HepG2 (cell line): ENCODE measurements at regions not wholly inside any gene's neighbourhood (a gene's known extent, or its start where the extent isn't known, plus 50 kb on each side); places are given as distances from the start of the nearest gene placed in this dataset.

ENCODE experiments used
- CREM ChIP-seq, 2 experiments: sonication (generic) in 1 of 2; formaldehyde crosslinking in 1 of 2; IDR thresholded peaks; 2 replicates each; pipeline versions ENCODE4 v1.4.0 to v1.6.1; 2016 to 2020; ENCODE audit warnings: antibody characterized with exemption in 1 of 2, mild to moderate bottlenecking in 1 of 2, missing genetic modification reagents in 1 of 2
- EZH2 ChIP-seq: conservative IDR thresholded peaks from 2 replicates; pipeline ENCODE4 v1.6.1; 2012; ENCODE audit warnings: mild to moderate bottlenecking, low read depth, low read length, moderate library complexity
- FIP1L1 ChIP-seq: fragments of 200-400 bp; formaldehyde crosslinking; IDR thresholded peaks from 2 replicates; pipeline ENCODE4 v1.6.1; 2018; ENCODE audit warnings: low read depth, mild to moderate bottlenecking, low read length, moderate library complexity, borderline replicate concordance; ENCODE audit not compliant: insufficient read depth
- FOXA3 ChIP-seq: IDR thresholded peaks from 2 replicates; pipeline ENCODE4 v1.6.1; 2016; ENCODE audit warnings: missing genetic modification reagents, missing compliant biosample characterization
- FOXK2 ChIP-seq: fragments of 450-650 bp; IDR thresholded peaks from 2 replicates; pipeline ENCODE4 v1.6.1; 2016
- HOXD1 ChIP-seq: sonication (generic); formaldehyde crosslinking; IDR thresholded peaks from 2 replicates; pipeline ENCODE4 v1.5.0; 2020; ENCODE audit warnings: missing genetic modification reagents
- KAT7 ChIP-seq: IDR thresholded peaks from 2 replicates; pipeline ENCODE4 v1.6.1; 2018; ENCODE audit warnings: borderline replicate concordance, missing compliant biosample characterization
- KLF9 ChIP-seq: IDR thresholded peaks from 2 replicates; pipeline ENCODE4 v1.6.1; 2016; ENCODE audit warnings: low read depth
- MIXL1 ChIP-seq: IDR thresholded peaks from 2 replicates; pipeline ENCODE4 v1.6.1; 2016
- MTA3 ChIP-seq: sonication (generic); formaldehyde crosslinking; IDR thresholded peaks from 2 replicates; pipeline ENCODE4 v1.4.0; 2020; ENCODE audit warnings: missing genetic modification reagents
- PAF1 ChIP-seq: IDR thresholded peaks from 2 replicates; pipeline ENCODE4 v1.6.1; 2016; ENCODE audit warnings: missing genetic modification reagents, missing compliant biosample characterization
- PHB2 ChIP-seq: fragments of 450-650 bp; IDR thresholded peaks from 2 replicates; pipeline ENCODE4 v1.6.1; 2018; ENCODE audit not compliant: partially characterized antibody
- RAD51 ChIP-seq: fragments of 450-650 bp; IDR thresholded peaks from 2 replicates; pipeline ENCODE4 v1.6.1; 2016; ENCODE audit warnings: borderline replicate concordance
- SAFB2 ChIP-seq: sonication (generic); formaldehyde crosslinking; IDR thresholded peaks from 2 replicates; pipeline ENCODE4 v1.5.1; 2020; ENCODE audit warnings: missing genetic modification reagents, low read depth, mild to moderate bottlenecking, borderline replicate concordance
- SP5 ChIP-seq: IDR thresholded peaks from 2 replicates; pipeline ENCODE4 v1.6.1; 2016; ENCODE audit warnings: low read depth, borderline replicate concordance
- TMF1 ChIP-seq: sonication (generic); formaldehyde crosslinking; IDR thresholded peaks from 2 replicates; pipeline ENCODE4 v1.8.1; 2022; ENCODE audit warnings: low read depth, missing genetic modification reagents
- ZFP41 ChIP-seq: sonication (generic); formaldehyde crosslinking; IDR thresholded peaks from 2 replicates; pipeline ENCODE4 v1.4.0; 2020; ENCODE audit warnings: mild to moderate bottlenecking, missing genetic modification reagents, borderline replicate concordance
- ZNF121 ChIP-seq: sonication (generic); formaldehyde crosslinking; IDR thresholded peaks from 2 replicates; pipeline ENCODE4 v1.5.0; 2020; ENCODE audit warnings: mild to moderate bottlenecking, missing genetic modification reagents
- ZNF530 ChIP-seq: sonication (generic); formaldehyde crosslinking; IDR thresholded peaks from 2 replicates; pipeline ENCODE4 v1.5.0; 2020; ENCODE audit warnings: low read depth, mild to moderate bottlenecking, missing genetic modification reagents
- ZNF746 ChIP-seq: sonication (generic); formaldehyde crosslinking; IDR thresholded peaks from 2 replicates; pipeline ENCODE4 v1.8.0; 2022; ENCODE audit warnings: mild to moderate bottlenecking, missing genetic modification reagents
- ZNF839 ChIP-seq: sonication (generic); formaldehyde crosslinking; IDR thresholded peaks from 2 replicates; pipeline ENCODE4 v1.4.0; 2020; ENCODE audit warnings: missing genetic modification reagents, mild to moderate bottlenecking, borderline replicate concordance
- TF ChIP-seq, protein P1 (sequence below): sonication (generic); formaldehyde crosslinking; IDR thresholded peaks from 2 replicates; pipeline ENCODE4 v1.5.0; 2020; ENCODE audit warnings: mild to moderate bottlenecking, missing genetic modification reagents, moderate library complexity
- TF ChIP-seq, protein P2 (sequence below): sonication (generic); IDR thresholded peaks from 2 replicates; pipeline ENCODE4 v1.6.1; 2016; ENCODE audit warnings: low read depth, borderline replicate concordance
- TF ChIP-seq, protein P3 (sequence below): sonication (generic); formaldehyde crosslinking; IDR thresholded peaks from 2 replicates; pipeline ENCODE4 v1.5.0; 2020; ENCODE audit warnings: mild to moderate bottlenecking, missing genetic modification reagents
- TF ChIP-seq, protein P4 (sequence below): sonication (generic); formaldehyde crosslinking; IDR thresholded peaks from 2 replicates; pipeline ENCODE4 v1.4.0; 2020; ENCODE audit warnings: mild to moderate bottlenecking, low read depth, missing genetic modification reagents

DNA sequence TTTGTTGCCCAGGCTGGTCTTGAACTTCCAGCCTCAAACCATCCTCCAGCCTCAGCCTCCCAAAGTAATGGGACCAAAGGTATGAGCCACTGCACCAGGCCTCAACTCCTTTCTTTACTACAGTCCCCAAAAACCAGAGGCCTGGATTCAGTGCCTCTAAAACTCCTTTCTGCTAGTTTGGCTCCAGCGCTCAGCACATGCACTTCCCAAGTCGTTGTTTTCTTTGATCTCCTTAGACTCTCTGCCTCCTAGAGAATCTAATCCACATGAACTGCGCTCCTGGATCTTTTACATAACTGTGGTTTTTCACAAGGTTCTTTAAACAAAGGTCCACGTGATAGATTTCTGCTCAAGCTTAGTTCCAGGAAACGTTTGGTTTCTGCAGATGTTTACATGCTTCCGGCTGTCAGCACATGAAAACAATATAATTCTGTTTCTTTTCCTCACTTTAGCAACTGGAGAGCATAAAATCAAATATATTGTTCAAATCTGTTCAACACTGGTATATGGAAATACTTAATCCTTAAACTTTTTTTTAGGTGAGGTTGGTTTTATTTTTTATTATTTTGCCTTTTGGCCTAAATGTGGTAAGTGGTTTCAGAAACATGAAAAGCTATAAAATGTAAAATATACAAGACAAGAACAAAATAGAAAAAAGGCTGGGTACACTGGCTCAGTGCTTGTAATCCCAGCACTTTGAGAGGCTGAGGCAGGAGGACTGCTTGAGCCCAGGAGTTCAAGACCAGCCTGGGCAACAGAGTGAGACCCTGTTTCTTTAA is 270.5 kb upstream of the MKLN1 start (continued):
- TF ChIP-seq EZH2: no peak
- TF ChIP-seq ZNF746: peak; percentile 54; the same call in 1 of the 2 replicates
- TF ChIP-seq KAT7 (CRISPR knock-in tag): no peak
- no peak for TF ChIP-seq FIP1L1
- TF ChIP-seq ZNF121 (CRISPR knock-in tag): peak; percentile 88
- peak; percentile 75 for TF ChIP-seq CREM (IDR thresholded peaks at IDR 0.05)
- TF ChIP-seq CREM (CRISPR knock-in tag; IDR thresholded peaks at IDR 0.05): no peak
- no peak; the same call in 1 of the 2 replicates for TF ChIP-seq HOXD1 (CRISPR knock-in tag)
- no peak for TF ChIP-seq ZFP41 (CRISPR knock-in tag)
- peak; percentile 75; the same call in 1 of the 2 replicates for TF ChIP-seq FOXK2
- no peak for TF ChIP-seq MTA3 (CRISPR knock-in tag)
- no peak for TF ChIP-seq TMF1 (CRISPR knock-in tag)
- TF ChIP-seq KLF9 (CRISPR knock-in tag): no peak
- TF ChIP-seq, protein P1, sequence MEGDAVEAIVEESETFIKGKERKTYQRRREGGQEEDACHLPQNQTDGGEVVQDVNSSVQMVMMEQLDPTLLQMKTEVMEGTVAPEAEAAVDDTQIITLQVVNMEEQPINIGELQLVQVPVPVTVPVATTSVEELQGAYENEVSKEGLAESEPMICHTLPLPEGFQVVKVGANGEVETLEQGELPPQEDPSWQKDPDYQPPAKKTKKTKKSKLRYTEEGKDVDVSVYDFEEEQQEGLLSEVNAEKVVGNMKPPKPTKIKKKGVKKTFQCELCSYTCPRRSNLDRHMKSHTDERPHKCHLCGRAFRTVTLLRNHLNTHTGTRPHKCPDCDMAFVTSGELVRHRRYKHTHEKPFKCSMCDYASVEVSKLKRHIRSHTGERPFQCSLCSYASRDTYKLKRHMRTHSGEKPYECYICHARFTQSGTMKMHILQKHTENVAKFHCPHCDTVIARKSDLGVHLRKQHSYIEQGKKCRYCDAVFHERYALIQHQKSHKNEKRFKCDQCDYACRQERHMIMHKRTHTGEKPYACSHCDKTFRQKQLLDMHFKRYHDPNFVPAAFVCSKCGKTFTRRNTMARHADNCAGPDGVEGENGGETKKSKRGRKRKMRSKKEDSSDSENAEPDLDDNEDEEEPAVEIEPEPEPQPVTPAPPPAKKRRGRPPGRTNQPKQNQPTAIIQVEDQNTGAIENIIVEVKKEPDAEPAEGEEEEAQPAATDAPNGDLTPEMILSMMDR (CRISPR knock-in tag): no peak
- TF ChIP-seq FOXA3 (CRISPR knock-in tag): peak; percentile 98
- TF ChIP-seq RAD51: peak; percentile 27; the same call in 1 of the 2 replicates
- TF ChIP-seq SAFB2 (CRISPR knock-in tag): no peak
- TF ChIP-seq, protein P2, sequence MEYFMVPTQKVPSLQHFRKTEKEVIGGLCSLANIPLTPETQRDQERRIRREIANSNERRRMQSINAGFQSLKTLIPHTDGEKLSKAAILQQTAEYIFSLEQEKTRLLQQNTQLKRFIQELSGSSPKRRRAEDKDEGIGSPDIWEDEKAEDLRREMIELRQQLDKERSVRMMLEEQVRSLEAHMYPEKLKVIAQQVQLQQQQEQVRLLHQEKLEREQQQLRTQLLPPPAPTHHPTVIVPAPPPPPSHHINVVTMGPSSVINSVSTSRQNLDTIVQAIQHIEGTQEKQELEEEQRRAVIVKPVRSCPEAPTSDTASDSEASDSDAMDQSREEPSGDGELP: peak; percentile 67; the same call in 1 of the 2 replicates
- no peak for TF ChIP-seq ZNF530 (CRISPR knock-in tag)
- TF ChIP-seq PHB2: no peak
- no peak for TF ChIP-seq PAF1 (CRISPR knock-in tag)
- no peak; the same call in 1 of the 2 replicates for TF ChIP-seq SP5 (CRISPR knock-in tag)
- TF ChIP-seq MIXL1 (CRISPR knock-in tag): peak; percentile 74
- TF ChIP-seq ZNF839 (CRISPR knock-in tag): no peak
- TF ChIP-seq, protein P3, sequence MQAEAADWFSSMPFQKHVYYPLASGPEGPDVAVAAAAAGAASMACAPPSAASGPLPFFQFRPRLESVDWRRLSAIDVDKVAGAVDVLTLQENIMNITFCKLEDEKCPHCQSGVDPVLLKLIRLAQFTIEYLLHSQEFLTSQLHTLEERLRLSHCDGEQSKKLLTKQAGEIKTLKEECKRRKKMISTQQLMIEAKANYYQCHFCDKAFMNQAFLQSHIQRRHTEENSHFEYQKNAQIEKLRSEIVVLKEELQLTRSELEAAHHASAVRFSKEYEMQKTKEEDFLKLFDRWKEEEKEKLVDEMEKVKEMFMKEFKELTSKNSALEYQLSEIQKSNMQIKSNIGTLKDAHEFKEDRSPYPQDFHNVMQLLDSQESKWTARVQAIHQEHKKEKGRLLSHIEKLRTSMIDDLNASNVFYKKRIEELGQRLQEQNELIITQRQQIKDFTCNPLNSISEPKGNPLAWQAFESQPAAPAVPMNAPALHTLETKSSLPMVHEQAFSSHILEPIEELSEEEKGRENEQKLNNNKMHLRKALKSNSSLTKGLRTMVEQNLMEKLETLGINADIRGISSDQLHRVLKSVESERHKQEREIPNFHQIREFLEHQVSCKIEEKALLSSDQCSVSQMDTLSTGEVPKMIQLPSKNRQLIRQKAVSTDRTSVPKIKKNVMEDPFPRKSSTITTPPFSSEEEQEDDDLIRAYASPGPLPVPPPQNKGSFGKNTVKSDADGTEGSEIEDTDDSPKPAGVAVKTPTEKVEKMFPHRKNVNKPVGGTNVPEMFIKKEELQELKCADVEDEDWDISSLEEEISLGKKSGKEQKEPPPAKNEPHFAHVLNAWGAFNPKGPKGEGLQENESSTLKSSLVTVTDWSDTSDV (CRISPR knock-in tag): no peak
- TF ChIP-seq, protein P4, sequence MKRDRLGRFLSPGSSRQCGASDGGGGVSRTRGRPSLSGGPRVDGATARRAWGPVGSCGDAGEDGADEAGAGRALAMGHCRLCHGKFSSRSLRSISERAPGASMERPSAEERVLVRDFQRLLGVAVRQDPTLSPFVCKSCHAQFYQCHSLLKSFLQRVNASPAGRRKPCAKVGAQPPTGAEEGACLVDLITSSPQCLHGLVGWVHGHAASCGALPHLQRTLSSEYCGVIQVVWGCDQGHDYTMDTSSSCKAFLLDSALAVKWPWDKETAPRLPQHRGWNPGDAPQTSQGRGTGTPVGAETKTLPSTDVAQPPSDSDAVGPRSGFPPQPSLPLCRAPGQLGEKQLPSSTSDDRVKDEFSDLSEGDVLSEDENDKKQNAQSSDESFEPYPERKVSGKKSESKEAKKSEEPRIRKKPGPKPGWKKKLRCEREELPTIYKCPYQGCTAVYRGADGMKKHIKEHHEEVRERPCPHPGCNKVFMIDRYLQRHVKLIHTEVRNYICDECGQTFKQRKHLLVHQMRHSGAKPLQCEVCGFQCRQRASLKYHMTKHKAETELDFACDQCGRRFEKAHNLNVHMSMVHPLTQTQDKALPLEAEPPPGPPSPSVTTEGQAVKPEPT (CRISPR knock-in tag): no peak
